HG02623 (cell line): ENCODE measurements at regions not wholly inside any gene's neighbourhood (a gene's known extent, or its start where the extent isn't known, plus 50 kb on each side); places are given as distances from the start of the nearest gene placed in this dataset.
"Not testable (repeated sequence)": the region's sequence is repeated elsewhere in the genome, so short reads cannot be mapped to it uniquely, and the experiment has no call there.

Experiments used
- ATAC-seq: cut with Tn5 transposase; IDR thresholded peaks from one replicate; pipeline ENCODE4 v1.9.1; 2021; ENCODE audit warnings: moderate library complexity; ENCODE audit not compliant: unreplicated experiment

DNA sequence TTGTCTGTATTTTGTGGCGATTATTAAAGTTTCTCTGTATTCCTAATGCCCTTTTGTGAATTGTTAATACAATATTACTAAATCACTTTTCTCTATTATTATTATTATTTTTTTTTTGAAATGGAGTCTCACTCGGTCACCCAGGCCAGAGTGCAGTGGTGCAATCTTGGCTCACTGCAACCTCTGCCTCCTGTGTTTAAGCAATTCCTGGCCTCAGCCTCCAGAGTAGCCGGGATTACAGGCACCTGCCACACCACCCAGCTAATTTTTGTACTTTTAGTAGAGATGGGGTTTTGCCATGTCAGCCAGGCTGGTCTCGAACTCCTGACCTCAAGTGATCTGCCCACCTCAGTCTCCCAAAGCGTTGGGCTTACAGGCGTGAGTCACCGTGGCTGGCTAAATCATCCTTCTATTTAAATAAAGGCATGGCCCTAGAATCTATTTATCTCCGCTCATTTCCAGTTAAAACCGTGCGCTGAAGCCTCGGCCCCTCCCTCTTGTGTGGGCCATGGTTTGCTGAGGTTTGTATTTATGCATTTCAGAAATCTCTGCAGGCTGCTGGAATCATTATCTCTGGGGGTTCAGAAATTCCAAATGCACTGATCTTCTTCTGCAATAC, 1136.4 kb upstream of the TMEM132C start:
- no peak for ATAC-seq

- ATAC-seq, result no peak
Observed at GRCh38 chr12:127133675-127134335, 1133.2 kb upstream of the TMEM132C start.

DNA sequence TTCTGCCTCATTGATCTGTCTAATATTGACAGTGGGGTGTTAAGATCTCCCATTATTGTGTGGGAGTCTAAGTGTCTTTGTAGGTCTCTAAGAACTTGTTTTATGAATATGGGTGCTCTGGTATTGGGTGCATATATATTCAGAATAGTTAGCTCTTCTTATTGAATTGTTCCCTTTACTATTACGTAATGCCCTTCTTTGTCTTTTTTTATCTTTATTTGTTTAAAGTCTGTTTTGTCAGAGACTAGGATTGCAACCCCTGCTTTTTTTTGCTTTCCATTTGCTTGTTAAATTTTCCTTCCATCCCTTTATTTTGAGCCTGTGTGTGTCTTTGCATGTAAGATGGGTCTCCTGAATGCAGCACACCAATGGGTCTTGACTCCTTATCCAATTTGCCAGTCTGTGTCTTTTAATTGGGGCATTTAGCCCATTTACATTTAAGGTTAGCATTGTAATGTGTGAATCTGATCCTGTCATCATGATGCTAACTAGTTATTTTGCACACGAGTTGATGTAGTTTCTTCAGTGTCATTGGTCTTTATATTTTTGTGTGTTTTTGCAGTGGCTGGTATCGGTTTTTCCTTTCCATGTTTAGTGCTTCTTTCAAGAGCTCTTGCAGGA, 1126.0 kb upstream of the TMEM132C start:
- ATAC-seq, result not testable (repeated sequence)

GRCh38 chr12:127143020-127143419, 1124.0 kb upstream of the TMEM132C start:
- no peak for ATAC-seq

- no peak for ATAC-seq
Observed at GRCh38 chr12:127144770-127145169, 1122.2 kb upstream of the TMEM132C start.

DNA sequence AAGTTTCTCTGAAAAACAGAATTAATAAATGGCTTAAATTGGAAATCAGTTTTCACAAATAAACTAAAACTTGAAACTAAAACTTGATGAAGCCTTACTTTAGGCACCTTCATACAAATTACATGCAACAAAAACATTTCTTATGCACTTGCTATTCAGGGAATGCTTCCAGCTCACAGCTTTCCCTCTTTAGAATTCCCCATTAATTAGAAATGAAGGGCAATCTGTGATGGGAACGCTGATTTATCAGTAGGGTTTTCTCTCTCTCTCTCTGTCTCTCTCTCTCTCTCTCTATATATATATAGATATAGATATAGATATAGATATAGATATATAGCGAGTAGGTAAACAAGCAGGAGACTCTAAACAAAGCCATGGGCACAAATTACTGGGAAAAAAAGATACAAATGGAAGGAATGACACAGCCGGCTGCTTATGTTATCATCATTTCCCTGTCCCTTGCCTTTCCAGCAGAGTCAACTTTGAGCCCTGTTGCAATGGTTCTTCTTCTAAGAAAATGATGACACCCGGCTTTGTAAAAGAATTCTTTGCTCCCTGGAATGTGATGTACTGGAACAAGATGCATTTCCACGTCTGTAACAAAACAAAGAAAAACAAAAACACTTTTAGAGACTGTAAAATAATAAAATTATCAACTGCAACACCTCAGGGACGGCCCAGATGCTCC, 1121.6 kb upstream of the TMEM132C start:
- no peak for ATAC-seq

DNA sequence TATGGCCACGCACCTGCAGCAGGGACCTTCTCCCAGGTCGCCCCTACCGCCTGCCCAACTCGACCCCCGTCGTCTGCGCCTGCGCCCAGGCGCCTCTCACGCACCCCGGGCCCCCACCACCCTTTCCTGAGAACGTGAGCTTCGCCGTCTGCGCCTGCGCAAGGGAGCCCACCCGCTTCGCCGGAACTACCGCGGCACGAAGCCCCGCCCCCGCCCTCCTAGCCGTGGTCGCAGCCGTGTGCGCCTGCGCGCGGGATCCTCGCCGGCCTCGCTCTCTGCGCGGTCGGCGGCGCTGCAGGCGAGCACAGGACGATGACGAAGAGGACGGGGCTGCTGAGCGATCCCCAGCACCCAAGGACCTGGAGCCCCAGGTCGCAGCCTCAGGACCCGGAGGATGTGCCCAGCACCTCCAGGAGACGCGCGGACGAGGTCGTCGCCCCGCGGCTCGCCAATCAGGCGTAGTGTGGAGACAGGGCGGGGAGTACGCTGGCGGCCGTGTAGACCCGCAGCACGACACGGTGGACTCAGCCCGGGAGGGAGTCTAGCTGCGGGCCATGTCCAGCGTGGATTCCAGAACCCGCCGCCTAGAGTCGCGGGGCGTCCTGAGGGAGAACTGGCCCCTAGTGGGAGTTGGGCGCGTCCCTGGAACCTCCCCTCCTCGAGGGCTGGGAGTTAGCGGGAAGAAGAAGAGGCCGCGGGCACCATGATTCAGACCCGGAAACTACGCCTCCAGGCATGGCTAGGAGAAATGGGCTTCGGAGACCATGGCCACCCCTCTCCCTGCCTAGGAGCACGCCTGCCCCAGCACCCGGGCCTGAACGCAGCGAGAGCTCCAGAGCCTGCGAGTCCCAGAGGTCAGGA, 1120.8 kb upstream of the TMEM132C start:
- no peak for ATAC-seq

DNA sequence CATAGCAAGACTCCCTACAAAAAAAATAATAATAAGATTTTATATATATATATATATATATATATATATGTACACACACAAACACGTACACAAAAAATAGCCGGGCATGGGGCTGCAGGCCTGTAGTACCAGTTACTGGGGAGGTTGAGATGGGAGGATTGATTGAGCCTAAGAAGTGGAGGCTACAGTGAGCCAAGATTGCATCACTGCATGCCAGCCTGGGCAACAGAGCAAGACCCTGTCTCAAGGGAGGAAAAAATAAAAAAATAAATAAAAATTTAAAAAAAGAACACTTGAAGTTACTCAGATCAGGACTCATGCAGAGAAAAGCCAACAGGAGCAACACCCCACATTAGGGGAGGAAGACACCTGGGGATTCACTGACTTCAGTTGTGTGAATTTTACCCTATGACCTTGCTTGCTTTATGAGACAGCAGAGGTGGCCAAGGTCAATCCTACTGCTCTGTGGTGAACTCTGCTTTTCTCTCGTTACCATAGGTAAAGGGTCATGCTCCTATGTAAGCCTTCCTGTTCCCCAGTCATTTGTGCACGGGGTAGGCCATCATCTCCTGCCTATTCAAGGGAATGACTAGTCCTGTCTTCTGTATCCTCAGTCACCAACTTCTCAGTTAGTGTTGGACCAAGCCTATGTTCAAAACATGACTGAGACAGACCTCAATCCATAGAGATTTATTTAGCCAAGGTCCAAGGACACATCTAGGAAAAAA, 1119.8 kb upstream of the TMEM132C start:
- no peak for ATAC-seq

DNA sequence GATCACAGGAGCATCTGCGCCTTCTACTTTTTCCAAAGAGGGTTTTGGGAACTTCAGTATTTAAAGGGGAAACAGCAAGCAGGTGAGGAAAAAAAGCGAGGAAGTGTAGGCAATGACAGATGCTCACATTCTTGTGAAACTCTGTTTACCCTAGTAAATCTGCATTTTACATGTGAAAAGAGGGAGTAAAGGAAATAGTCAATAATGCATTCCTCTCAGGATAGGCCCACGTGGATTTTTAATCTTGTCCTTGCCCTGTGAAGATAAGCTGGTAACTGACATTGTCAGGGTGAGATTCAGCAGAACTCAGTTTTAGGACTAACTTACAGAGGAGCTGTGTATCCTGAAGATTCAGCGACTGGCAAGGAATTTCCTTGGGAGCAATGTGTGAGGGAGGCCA, 1119.2 kb upstream of the TMEM132C start:
- no peak for ATAC-seq

DNA sequence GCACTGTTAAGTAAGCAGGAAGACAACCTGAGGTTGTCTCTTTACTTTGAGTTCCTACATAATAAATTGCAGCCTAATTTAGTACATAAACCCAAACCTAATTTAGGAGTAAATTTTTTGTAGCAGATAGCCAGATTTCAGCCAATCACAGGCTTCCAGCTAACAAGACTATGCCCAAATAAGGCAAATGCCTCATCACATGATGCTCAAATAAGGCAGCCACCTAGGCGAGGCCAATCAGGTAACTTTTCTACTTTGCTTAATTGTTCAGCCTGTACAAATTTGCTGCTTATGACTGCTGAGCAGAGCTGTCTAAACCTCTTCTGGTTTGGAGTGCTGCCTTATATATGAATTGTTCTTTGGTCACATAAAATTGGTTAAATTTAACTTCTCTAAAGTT, 1118.7 kb upstream of the TMEM132C start:
- no peak for ATAC-seq

DNA sequence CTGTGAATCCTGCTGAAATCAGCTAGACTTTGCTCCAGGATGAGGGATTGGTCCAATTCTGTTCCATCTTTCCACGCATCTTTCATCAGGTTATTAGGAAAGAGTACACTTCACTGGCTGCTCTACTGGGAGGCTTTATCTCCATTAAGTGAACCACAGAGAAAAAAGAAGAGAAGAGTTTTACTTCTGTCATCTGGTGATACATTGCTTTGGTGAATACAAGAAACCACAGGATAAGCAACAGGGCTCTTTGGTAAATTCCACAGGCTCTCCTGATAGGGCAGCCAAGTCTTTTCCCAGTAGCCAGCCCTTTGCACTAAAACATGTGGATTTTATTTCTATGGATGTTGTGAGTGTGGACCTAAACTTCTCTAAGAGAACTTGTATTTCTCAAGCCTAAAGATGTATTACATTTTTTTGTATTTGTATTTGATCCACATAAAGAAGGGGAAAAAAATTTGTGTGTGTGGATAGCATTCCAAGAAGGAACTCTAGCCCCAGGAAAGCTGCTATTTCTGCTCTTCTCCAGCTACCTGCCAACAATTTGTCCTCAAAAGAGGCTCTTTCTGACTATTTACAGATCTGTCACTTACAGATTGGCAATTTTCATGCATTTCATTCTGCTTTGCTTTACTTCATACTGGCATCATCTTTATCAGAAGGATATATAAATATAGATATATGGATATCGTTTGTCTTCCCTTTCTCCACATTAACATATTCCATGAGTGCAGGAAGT, 1117.6 kb upstream of the TMEM132C start:
- no peak for ATAC-seq

- no peak for ATAC-seq
Observed at GRCh38 chr12:127150028-127150427, 1116.9 kb upstream of the TMEM132C start.

GRCh38 chr12:127150479-127150878, 1116.5 kb upstream of the TMEM132C start:
- no peak for ATAC-seq

DNA sequence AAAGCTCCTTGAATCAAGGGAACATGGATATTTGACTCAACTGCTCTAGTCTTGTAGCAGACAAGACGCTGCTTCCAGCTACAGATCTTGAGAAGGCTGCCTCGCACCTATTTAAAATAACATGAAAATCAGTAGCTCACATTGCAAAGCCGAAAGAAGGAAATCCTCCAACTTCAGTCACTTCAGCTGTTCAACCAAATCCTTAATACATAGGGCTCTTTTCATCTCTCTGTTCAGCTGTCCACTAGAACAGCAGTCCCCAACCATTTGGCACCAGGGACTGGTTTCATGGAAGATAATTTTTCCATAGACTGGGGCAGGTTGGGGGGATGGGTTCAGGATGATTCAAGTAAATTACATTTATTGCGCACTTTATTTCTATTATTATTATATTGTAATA, 1116.0 kb upstream of the TMEM132C start:
- no peak for ATAC-seq

DNA sequence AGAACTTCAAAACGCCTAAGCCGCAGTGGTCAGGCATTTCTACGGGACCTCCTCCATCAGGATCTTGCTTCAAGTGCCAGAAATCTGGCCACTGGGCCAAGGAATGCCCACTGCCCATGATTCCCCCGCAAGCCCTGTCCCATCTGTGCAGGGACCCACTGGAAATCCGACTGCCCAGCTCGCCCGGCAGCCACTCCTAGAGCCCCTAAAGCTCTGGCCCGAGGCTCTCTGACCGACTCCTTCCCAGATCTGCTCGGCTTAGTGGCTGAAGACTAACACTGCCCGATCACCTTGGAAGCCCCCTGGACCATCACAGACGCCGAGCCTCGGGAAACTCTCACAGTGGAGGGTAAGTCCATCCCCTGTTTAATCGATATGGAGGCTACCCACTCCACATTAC, 1113.0 kb upstream of the TMEM132C start:
- ATAC-seq, result no peak

DNA sequence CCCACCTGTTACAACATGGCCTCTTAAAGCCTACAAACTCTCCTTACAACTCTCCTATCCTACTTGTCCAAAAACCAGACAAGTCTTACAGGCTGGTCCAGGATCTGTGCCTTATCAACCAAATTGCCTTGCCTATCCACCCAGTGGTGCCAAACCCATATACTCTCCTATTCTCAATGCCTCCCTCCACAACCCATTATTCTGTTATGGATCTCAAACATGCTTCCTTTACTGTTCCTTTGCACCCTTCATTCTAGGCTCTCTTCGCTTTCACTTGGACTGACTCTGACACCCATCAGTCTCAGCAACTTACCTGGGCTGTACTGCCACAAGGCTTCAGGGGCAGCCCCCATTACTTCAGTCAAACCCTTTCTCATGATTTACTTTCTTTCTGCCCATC, 1112.1 kb upstream of the TMEM132C start:
- not testable (repeated sequence) for ATAC-seq

- ATAC-seq, result not testable (repeated sequence)
Observed at GRCh38 chr12:127155935-127156619, 1110.9 kb upstream of the TMEM132C start.

DNA sequence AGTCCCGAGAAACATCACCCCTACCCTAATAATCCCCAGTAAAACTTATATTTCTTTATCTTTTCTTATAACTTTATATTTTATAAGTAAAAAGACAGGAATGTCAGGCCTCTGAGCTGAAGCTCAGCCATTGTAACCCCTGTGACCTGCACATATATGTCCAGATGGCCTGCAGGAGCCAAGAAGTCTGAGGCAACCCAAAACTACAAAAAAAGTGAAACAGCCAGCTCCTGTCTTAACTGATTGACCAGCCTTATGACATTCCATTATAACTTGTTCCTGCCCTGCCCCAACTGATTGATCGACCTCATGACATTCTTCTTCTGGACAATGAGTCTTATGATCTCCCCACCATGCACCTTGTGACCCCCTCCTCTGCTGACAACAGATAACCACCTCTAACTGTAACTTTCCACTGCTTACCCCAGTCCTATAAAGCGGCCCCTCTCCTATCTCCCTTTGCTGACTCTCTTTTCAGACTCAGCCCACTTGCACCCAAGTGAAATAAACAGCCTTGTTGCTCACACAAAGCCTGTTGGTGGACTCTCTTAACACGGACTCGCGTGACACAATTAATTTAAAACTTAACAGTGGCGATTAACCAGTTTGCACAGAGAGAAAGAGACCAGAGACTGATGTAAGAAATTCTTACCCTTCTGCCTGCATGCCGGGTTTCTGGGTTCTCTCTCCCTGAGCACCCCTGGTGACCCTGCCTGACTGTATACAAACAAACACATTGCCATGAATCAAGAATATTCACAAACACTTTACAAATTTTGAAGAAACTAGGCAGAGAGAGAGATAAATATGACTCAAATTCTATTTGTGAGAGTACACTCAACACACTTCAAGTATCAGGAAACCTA, 1109.2 kb upstream of the TMEM132C start:
- not testable (repeated sequence) for ATAC-seq
